Upper lobe of right lung (tissue), 1 donor: ENCODE measurements at regions not wholly inside any gene's neighbourhood (a gene's known extent, or its start where the extent isn't known, plus 50 kb on each side); places are given as distances from the start of the nearest gene placed in this dataset.

ENCODE experiments used
- ATAC-seq: fragments of 200-7000 bp; cut with Tn5 transposase; one replicate; pipeline ENCODE4 v1.9.1; 2020; ENCODE audit warnings: mild to moderate bottlenecking, moderate library complexity
- DNase-seq: peaks from one replicate; pipeline ENCODE4 v3.0.0-alpha.2; 2020
- H3K27ac ChIP-seq: fragments of 200-600 bp; one replicate; pipeline ENCODE4 v1.8.0; 2022
- H3K27me3 ChIP-seq: fragments of 200-600 bp; one replicate; pipeline ENCODE4 v1.8.0; 2022; ENCODE audit warnings: mild to moderate bottlenecking
- H3K36me3 ChIP-seq: fragments of 200-600 bp; one replicate; pipeline ENCODE4 v1.8.0; 2022
- H3K4me1 ChIP-seq: fragments of 200-600 bp; one replicate; pipeline ENCODE4 v1.8.0; 2022
- H3K4me3 ChIP-seq: fragments of 200-600 bp; one replicate; pipeline ENCODE4 v1.8.0; 2022; ENCODE audit warnings: mild to moderate bottlenecking
- H3K9me3 ChIP-seq: fragments of 200-600 bp; one replicate; pipeline ENCODE4 v1.8.0; 2022
- intact Hi-C: fragments of 100-400 bp; cut with DNase I; formaldehyde crosslinking; loops from one replicate; pipeline ENCODE4 v1.11.0; 2022
- TF ChIP-seq, protein P1 (sequence below): fragments of 200-600 bp; IDR thresholded peaks from one replicate; pipeline ENCODE4 v1.8.0; 2022; ENCODE audit warnings: antibody characterized with exemption
- donor health status: DM: no; HTN: yes; CAD: no; lungs with severe emphysema.

DNA sequence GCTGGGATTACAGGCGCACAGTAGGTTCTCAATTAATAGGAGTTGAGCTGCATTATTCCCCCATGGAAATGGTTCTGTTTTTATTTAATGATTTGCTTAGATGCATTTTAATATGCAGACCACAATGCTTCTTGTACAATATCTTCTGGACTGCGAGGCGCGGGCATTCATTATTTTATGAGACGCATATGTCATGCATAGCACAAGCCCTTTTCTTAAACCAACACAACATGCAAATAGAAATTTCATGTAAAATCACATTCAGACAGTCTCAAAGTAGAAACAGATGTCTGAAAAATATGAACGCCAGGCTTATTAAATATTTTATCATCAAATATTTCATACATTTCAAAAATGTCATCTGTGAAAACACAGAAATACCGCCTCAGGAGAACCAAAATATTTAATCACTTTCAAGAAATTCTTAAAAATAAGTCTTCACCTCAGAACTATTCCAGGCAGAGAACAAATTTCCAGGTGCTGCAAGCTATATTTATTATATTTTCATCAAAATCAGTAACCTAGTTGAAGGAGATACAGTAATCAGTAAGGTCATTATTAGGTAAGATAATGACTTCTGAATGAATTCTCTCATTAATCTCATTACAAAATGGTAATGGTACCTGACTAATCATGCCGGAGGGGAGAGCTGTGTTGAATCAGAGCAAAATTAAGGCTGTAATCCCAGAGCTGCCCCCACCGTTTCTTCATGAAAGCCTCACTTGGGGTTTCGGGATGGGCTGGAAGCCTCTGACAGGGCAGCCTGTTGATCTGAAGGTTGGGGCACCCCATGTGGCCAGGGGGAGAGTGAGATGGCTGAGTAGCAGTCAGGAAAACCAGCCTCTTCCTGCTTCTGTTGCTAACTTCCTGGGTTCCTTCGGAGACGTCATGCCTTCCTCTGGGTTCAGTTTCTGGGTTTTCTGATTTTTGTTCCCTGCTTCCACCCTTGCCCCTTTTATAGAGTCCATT lies 133.9 kb upstream of the ZNF618 start:
- ATAC-seq = no peak
- H3K27me3 ChIP-seq = peaks cover 14% of the 10 kb centered on the region
- TF ChIP-seq, protein P1, sequence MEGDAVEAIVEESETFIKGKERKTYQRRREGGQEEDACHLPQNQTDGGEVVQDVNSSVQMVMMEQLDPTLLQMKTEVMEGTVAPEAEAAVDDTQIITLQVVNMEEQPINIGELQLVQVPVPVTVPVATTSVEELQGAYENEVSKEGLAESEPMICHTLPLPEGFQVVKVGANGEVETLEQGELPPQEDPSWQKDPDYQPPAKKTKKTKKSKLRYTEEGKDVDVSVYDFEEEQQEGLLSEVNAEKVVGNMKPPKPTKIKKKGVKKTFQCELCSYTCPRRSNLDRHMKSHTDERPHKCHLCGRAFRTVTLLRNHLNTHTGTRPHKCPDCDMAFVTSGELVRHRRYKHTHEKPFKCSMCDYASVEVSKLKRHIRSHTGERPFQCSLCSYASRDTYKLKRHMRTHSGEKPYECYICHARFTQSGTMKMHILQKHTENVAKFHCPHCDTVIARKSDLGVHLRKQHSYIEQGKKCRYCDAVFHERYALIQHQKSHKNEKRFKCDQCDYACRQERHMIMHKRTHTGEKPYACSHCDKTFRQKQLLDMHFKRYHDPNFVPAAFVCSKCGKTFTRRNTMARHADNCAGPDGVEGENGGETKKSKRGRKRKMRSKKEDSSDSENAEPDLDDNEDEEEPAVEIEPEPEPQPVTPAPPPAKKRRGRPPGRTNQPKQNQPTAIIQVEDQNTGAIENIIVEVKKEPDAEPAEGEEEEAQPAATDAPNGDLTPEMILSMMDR = no peak

DNA sequence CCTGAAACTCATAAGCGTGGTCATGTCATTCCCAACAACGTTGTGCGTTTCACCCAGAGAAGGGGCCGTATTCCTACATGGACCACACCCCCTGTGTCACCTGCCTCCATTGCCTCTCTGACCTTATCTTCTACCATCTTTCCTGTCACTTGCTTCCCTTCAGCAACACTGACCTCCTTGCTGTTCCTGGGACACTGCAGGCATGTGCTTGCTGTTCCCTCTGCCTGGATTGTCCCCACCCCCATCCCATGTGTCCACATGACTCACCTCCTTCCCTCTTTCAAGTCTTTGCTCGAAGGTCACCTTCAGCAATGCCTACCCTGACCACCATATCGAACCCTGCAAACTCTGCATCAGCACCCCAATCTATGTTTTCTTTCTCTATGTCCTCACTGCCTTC lies 133.2 kb upstream of the ZNF618 start:
- H3K4me3 ChIP-seq = no peak overlapping the region
- ATAC-seq = no peak
- TF ChIP-seq, protein P1 = no peak
- no peaks in the 10 kb centered on the region for H3K36me3 ChIP-seq
- H3K27me3 ChIP-seq = peaks cover 14% of the 10 kb centered on the region
- intact Hi-C loops = no loop called here
- DNase-seq = no peak
- H3K9me3 ChIP-seq = no peaks in the 10 kb centered on the region
- no peak overlapping the region for H3K27ac ChIP-seq
- no peaks in the 10 kb centered on the region for H3K4me1 ChIP-seq

More for the DNA sequence above, 133.9 kb upstream of the ZNF618 start:
- Histone ChIP-seq H3K36me3 (no peaks in the 10 kb centered on the region), H3K4me3 (no peak overlapping the region), H3K27ac (no peak overlapping the region), H3K9me3 (no peaks in the 10 kb centered on the region), H3K4me1 (no peaks in the 10 kb centered on the region)
- DNase-seq = no peak
- intact Hi-C loops = no loop called here

DNA sequence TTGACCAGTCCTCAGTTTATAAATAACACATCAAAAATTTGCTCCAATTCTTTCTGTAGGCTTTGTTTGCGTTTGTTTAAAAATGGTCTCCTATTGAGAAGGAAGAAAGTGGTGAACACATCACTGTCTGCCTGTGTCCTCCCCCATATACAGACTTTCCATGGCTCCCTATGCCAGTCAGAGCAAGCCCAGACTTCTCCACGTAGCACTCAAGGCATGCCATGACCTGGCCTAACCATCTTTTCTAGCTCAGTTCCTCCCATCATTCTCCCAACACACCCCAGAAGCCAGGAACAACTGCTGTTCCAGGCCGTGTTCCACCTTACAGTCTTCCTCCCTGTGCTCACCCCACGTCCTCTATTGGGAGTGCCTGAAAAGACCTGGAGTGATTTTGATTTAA lies 129.6 kb upstream of the ZNF618 start:
- intact Hi-C loops = no loop called here
- no peak for ATAC-seq
- no peak for DNase-seq
- H3K4me3 ChIP-seq = no peak overlapping the region
- no peaks in the 10 kb centered on the region for H3K36me3 ChIP-seq
- peaks cover 3% of the 10 kb centered on the region for H3K9me3 ChIP-seq
- no peaks in the 10 kb centered on the region for H3K4me1 ChIP-seq
- TF ChIP-seq, protein P1 = no peak
- no peak overlapping the region for H3K27ac ChIP-seq
- H3K27me3 ChIP-seq = peaks cover 11% of the 10 kb centered on the region

DNA sequence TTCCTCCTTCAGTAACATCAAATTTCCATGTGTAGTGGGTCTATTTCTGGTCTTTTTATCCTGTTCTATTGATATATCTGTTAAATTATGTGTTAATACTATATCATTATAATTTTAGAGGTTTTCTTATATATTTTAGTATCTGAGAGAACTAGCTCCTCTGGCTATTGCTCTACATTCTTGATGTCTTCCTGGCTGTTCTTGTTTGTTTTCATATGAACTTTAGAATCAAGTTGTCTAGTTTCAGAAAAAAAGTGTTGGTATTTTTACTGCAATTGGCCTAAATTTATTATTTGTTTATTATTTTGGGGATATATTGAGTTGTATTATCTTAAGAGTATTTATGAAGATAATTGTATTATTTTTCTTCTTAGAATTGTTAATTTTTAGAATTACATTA lies 128.0 kb upstream of the ZNF618 start:
- Histone ChIP-seq H3K9me3 (peaks cover 3% of the 10 kb centered on the region), H3K4me3 (no peak overlapping the region), H3K27me3 (peaks cover 7% of the 10 kb centered on the region), H3K36me3 (no peaks in the 10 kb centered on the region), H3K27ac (no peak overlapping the region), H3K4me1 (no peaks in the 10 kb centered on the region)
- intact Hi-C loops = no loop called here
- TF ChIP-seq, protein P1 = no peak
- no peak for ATAC-seq
- DNase-seq = no peak

DNA sequence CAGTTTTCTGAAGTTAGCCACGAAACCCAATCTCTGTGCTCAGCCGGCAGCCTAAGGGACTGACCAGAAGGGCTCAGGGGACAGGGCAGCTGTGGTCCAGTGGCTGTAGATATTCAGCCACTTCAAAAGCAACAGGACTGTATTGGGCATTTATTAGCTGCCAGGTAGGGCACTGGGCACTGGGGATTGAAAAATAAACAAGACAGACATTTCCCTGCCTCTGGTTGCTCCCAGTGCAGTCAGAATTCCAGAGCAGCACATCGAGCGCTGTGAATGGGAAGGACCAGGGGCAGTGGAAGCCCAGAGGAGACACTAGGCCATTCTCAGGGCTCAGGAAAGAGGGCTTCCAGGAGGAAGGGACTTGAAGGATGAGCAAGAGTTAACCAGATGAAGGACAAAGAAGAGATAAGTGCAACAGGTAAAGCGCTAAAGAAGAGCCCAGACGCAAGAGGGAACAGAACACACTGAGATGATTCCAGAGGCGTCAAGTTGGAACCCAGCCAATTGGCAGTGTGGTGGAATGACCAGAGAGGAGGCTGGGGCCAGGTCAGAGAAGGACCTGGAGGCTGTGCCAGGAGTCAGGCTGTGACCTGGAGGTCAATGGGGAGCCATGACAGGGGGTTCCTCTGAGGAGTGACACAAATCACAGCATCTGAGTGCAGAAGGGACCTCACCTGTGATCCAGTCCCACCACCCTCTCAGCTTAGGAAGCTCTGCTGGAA lies 122.5 kb upstream of the ZNF618 start:
- Histone ChIP-seq H3K36me3 (no peaks in the 10 kb centered on the region), H3K27ac (no peak overlapping the region), H3K9me3 (peaks cover under 1% of the 10 kb centered on the region), H3K4me1 (no peaks in the 10 kb centered on the region), H3K4me3 (no peak overlapping the region), H3K27me3 (peaks cover 14% of the 10 kb centered on the region)
- DNase-seq = no peak
- ATAC-seq = no peak
- intact Hi-C loops = no loop called here
- TF ChIP-seq, protein P1 = no peak
